Putamen (tissue), 1 donor: ENCODE measurements at regions not wholly inside any gene's neighbourhood (a gene's known extent, or its start where the extent isn't known, plus 50 kb on each side); places are given as distances from the start of the nearest gene placed in this dataset.
"Not testable (repeated sequence)": the region's sequence is repeated elsewhere in the genome, so short reads cannot be mapped to it uniquely, and the experiment has no call there.

ENCODE experiments used
- DNase-seq: peaks from one replicate; pipeline ENCODE4 v3.0.0-alpha.2; 2016; ENCODE audit warnings: low spot score

- DNase-seq, result no peak
Observed at GRCh38 chr10:118965645-118966044, 63.9 kb upstream of the NANOS1 start.

DNA sequence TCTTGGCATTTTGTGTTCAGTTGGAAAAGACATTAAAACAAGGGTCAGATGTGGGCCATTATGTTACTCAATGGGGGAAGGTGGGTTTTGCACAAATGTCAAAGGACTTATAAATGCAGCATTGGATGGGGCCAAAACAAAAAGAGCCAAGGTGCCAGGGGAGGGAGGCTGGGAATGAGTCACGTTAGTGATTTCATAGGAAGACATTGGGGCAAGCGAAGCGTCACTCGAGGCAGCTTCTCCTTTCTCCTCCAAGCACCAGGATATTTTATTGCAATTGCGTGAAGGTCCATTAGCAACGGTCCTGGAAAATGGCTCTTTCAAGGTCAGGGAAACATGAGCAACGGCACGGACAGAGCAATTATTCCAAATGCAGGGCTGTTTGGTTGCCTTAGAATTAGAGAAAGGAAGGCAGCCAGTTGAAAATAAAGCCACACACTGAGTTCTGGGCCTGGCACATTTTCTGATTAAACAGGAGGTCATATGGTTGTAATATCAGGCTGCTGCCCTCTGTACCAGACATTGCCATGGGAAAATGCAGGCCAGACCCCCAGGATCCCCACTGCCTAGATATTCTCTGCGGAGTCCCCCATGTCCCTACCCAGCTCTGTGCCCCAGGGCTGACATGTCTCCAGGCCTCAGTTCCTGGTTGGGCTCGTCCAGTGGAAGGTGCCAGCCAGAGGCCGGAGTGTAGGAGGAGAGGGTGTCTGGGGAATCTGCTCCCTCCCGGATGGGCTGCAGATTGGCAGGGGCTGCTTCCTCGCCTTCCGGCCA is 63.3 kb upstream of the NANOS1 start:
- DNase-seq, result no peak

- no peak for DNase-seq
Observed at GRCh38 chr10:118966850-118967125, 62.7 kb upstream of the NANOS1 start.

DNA sequence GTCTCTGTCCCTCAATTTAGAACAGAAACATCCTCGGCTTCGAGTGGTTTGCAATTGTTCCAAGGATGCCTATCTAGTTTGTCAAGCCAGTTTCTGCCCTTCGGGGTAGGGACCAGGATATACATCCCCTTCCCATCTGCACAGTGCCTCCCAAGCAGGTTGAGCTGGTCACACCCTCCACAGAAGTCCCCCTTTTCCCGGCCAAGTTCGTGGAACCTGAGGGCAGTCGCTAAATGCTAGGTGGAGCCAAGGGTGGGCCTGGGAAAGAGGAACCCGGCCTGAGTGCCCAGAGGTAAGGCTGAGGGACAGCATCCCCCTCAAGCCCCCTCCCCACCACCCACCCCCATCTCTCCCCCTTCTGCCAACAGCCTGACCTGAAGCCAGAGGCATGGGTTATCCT is 62.4 kb upstream of the NANOS1 start:
- no peak for DNase-seq

- no peak for DNase-seq
Observed at GRCh38 chr10:118968060-118968459, 61.5 kb upstream of the NANOS1 start.

DNA sequence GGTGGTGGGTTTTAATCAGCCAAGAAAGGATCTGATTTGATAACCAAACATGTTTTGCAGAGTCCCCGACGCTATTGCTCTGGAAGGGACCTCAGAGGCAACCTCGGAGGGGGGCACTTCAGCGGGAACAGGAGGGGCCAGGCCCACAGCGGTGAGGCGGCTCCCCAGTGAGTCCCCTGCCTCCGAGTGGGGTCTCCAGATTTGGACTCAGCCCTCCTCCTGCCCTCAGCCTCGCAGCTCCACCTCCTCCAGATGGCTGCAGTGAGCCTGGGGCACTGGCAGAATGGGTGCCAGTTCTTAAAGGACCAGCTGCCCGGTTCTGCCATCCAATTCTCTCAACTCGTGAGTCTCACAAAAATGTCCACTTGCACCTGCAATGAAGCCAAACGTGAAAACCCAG is 61.0 kb upstream of the NANOS1 start:
- no peak for DNase-seq

- DNase-seq, result no peak
Observed at GRCh38 chr10:118969014-118969413, 60.5 kb upstream of the NANOS1 start.

DNA sequence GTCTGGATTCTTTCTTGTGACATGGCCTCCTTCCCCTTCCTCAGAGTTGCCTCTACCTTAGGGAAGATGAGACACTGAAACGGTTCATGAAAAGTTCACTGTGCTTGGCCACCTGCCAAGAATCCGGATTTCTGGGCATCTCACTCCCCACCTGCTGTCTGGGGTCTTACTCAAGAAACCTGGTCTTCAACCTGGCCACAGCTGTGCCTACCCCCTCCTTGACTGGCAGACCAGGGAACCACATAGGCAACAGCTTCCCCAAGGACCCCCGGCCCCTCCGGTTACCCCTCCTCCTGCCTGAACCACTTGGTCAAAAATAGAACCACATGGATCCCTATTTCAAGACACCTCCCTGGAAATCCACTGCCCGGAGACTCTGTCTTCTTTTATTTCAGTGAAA is 58.7 kb upstream of the NANOS1 start:
- DNase-seq, result no peak

DNA sequence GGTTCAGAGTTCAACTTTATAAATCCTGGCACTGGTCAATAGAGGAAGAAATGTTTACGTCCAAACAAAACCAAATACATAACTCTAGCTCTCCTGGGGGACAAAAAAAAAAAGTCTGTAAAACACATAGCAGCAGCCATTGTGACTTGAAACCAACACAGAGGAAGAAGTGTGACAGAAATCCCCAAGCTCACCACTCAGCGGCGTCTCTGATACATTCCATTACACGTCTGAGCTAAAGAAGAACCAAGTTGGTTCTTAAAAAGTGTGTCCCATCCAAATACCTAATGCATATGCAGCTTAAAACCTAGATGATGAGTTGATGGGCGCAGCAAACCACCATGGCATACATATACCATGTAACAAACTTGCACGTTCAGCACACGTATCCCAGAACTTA is 58.3 kb upstream of the NANOS1 start:
- DNase-seq, result no peak

GRCh38 chr10:118971876-118972275 is 57.6 kb upstream of the NANOS1 start:
- no peak for DNase-seq

DNA sequence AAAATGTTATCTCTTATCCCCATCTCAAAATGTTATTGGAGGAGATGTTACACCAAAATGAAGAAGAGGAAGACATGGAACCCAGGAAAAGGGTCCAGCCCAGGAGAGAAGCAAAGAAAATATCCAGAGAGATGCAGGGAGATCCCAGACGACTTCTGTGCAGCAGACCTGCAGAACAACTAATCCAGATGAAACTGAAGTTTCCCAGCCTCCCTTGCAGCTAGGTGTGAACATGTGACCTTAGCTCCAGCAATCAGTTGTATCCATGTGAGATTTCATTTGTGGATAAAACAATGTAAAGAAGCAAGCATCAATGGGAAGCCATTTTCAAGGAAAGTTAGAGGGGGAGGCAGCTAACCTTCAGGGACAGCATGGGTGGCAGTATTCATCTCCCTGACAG is 55.8 kb upstream of the NANOS1 start:
- DNase-seq, result no peak

DNA sequence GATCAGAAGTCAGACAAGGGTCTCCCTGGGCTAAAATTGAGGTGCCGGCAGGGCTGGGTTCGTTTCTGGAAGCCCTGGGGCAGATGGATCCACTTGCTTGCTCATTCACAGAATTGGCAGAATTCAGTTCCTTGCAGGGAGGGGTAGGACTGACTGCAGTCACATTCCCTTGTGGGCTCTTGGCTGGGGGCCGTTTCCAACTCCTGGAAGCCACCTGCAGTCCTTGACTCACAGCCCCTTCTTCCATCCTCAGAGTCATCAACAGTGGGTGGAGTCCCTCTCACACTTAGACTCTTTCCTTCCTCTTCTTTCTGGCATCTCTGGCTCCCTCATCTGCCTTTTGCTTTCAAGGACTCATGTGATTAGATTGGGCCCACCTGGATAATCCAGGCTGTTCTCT is 54.6 kb upstream of the NANOS1 start:
- no peak for DNase-seq

GRCh38 chr10:118976219-118976618 is 53.3 kb upstream of the NANOS1 start:
- DNase-seq, result not testable (repeated sequence)

GRCh38 chr10:118977022-118977599 is 52.4 kb upstream of the NANOS1 start:
- DNase-seq, result no peak

DNA sequence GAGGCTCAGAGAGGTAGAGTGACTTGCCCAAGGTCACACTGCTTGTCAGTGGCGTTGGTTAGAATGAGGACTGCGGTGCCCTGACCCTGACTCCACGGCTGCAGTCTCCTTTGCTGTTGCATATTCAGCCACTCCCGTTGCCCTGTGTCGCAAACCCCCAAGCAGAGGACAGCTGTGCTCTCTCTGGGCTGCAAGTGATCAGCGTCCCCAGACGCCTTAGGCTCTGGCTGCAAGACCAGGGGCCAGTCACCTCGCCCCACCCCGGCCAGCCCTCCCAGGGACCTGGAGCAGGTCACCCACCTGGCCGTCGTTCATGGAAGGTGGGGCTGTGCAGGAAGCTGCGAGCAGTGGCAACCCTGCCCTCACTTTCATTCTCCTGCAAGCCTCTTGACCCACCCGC is 51.7 kb upstream of the NANOS1 start:
- DNase-seq, result no peak

DNA sequence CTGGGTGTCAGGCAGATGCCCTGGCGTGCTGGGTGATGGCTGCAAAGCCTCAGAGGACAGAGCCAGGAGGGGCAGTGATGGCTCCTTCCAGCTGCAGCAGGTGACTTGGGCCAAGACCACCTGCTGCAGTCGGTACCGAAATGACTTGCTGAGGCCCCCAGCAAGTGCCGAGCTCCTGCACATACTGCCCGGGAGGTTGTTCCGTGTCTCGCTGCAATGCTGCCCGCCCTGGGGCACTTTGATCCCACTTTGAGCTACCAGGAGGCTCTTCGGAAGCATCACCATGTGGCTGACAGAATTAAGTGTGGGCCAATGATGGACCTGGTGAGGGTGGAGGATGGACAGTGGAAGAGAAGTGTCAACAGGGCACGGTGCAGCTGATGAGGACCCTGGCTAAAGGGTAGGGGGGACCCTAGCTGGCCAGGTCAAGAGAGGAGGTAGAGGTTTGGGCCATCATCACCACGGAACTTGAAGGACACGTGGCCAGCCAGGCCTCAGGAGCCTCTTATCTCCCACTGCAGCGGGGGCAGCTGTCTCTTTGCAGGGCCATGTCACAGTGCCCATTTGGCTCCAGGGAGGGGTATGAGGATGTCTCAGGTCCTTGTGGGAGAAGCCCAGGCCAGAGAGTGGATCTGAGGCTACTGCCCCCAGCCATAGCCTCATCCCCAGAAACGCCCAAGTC is 51.1 kb upstream of the NANOS1 start:
- DNase-seq, result no peak

DNA sequence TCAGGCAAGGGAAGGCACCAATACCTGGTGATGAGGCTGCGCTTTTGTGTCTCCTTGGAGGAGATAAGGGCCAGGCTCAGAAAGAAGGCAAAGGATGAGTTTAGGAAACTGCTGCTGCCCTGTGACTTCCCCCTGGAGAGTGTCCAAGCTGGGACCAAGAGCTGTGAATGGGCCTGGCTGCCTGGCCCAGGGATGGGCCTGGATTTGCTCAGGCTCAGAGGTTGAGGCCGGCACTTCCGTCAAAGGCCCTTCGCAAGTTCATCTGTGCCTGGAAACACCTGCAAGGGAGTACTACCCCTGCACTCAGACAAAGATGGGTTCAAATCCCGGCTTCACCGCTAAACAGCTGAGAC is 50.5 kb upstream of the NANOS1 start:
- no peak for DNase-seq

- DNase-seq, result no peak
Observed at GRCh38 chr10:118979661-118980060, 49.9 kb upstream of the NANOS1 start.
